Kidney epithelial cell (primary cell): ENCODE measurements at regions not wholly inside any gene's neighbourhood (a gene's known extent, or its start where the extent isn't known, plus 50 kb on each side); places are given as distances from the start of the nearest gene placed in this dataset.

Source experiments
- DNase-seq: peaks from one replicate; pipeline ENCODE4 v3.0.0-alpha.2; 2010; ENCODE audit warnings: low read depth
- H3K27me3 ChIP-seq: 2 replicates; pipeline ENCODE4 v1.6.0; 2011; ENCODE audit warnings: low read length; ENCODE audit not compliant: control insufficient read depth, insufficient read depth
- H3K36me3 ChIP-seq: 2 replicates; pipeline ENCODE4 v1.5.1; 2011; ENCODE audit warnings: low read length; ENCODE audit not compliant: control insufficient read depth, insufficient read depth
- H3K4me3 ChIP-seq: 2 replicates; pipeline ENCODE4 v1.5.1; 2011; ENCODE audit warnings: low read depth, mild to moderate bottlenecking, control low read depth, low read length
- TF ChIP-seq, protein P1 (sequence below): IDR thresholded peaks from 2 replicates; pipeline ENCODE4 v1.5.1; 2011; ENCODE audit warnings: mild to moderate bottlenecking, moderate library complexity, low read length, control low read depth, inconsistent platforms; ENCODE audit not compliant: insufficient read depth, poor library complexity, severe bottlenecking

DNA sequence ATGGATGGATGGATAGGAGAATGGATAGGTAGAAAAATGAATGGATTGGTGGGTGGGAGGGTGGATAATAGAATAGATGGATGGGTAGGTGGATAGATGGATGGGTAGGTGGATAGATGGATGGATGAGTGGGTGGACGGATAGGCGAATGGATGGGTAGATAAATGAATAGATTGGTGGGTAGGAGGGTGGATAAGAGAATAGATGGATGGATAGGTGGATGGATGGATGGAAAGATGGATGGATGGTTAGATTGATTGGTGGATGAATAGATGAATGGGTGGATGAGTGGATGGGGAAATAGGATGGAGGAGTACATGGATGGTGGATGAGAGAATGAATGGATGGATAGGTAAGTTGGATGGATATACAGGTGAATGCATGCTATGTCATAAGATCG lies 110.5 kb downstream of the CEBPB start:
- no peaks in the 10 kb centered on the region for H3K36me3 ChIP-seq
- no peaks in the 10 kb centered on the region for H3K27me3 ChIP-seq
- no peak for DNase-seq
- TF ChIP-seq, protein P1, sequence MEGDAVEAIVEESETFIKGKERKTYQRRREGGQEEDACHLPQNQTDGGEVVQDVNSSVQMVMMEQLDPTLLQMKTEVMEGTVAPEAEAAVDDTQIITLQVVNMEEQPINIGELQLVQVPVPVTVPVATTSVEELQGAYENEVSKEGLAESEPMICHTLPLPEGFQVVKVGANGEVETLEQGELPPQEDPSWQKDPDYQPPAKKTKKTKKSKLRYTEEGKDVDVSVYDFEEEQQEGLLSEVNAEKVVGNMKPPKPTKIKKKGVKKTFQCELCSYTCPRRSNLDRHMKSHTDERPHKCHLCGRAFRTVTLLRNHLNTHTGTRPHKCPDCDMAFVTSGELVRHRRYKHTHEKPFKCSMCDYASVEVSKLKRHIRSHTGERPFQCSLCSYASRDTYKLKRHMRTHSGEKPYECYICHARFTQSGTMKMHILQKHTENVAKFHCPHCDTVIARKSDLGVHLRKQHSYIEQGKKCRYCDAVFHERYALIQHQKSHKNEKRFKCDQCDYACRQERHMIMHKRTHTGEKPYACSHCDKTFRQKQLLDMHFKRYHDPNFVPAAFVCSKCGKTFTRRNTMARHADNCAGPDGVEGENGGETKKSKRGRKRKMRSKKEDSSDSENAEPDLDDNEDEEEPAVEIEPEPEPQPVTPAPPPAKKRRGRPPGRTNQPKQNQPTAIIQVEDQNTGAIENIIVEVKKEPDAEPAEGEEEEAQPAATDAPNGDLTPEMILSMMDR: no peak
- no peak overlapping the region for H3K4me3 ChIP-seq

DNA sequence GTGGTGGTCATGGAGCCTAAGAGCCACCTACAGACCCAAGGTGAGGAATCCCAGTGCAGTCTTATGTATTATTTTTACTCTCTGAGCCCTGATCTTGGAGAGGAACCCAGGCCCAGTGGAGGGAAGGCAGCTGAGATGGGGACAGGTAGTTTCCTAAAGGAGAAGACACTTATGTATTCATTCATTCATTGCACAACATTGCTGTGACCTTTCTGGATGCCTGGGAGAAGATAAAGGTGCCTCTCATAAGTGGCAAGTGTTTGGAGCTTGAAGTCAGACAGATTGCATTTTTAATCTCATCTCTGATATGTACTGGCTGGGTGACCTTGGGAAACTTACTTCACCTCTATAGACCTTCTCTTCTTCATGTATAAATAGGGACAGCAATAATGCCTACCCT lies 111.1 kb downstream of the CEBPB start:
- H3K27me3 ChIP-seq: no peaks in the 10 kb centered on the region
- H3K4me3 ChIP-seq: no peak overlapping the region
- no peak for DNase-seq
- TF ChIP-seq, protein P1: no peak
- no peaks in the 10 kb centered on the region for H3K36me3 ChIP-seq

DNA sequence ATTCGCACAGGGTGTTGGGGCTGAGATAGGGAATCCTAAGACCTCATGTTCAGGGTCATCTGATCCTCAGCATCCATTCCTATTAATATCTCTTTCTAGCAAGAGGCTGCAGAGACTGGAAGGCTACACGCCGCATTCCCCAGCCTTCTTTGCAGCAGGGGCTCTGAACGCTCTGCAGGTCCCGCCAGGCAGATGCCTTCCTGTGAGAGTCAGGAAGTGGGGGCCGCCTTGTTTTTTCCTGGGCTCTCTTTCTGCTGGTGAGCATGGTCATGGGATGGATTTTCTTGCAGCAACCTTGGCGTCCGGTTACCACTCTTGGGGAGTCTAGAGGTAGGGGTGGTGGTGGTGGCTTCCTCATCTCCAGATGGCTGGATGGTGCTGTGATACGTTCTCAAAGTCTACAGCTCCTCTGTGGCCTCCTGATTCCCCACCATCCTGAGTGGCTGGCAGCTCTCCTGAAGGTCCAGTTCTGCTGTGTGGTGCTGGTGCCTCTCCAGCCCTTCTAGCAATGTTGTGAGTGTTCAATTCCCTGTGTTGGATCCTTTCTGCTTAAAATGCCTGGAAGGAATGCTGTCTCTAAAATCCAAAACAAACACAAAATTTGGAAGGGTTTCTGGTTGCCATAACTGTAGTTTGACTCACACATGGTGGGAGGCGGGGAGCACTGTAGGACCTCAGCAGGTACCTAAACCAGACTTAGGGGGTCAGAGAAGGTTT lies 111.9 kb downstream of the CEBPB start:
- Histone ChIP-seq H3K27me3 (no peaks in the 10 kb centered on the region), H3K4me3 (no peak overlapping the region), H3K36me3 (no peaks in the 10 kb centered on the region)
- no peak for DNase-seq
- TF ChIP-seq, protein P1: no peak

DNA sequence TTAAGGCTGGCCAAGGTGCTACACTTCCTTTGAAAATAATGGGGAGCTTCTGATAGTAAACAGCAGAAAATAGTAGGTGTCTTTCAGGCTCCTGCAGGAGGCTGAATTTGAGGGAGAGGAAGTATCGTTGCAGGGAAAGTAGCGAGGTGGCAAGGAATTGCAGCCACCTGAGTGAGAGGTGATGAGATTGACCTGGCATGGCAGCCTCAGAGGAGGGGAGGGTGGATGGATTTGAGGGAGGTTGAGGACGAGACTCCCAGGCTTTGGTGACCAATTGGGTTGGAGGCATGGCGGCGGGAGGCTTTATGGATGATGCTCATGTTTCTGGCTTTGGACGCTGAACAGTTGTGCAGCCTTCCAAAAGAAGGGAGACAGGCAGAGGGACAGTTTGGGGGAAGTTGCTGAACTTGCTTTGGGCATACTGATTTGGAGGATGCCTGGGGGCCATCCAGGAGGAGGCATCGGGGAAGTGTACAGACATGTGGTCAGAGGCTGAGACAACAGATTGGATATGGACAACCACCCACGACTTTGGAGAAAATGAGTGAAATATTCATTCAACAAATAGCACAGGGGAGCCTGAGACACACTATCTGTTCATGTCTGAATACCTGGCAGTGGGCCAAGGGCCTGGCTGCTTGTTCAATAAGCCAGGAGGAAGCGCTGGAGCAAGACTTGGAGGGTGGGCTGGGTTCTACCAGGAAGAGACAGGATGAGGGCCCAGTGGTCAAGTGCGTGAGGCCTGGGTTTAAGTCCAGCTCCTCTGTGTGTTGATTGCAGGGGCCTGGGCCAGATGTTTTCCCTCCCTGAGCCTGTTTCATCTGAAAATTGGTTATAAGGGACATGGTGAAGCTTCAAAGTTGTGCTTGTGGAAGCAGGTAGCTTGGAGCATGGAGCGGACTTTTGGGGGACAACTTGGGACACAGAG lies 113.2 kb downstream of the CEBPB start:
- Histone ChIP-seq H3K27me3 (no peaks in the 10 kb centered on the region), H3K36me3 (no peaks in the 10 kb centered on the region), H3K4me3 (no peak overlapping the region)
- TF ChIP-seq, protein P1: no peak
- DNase-seq: no peak

DNA sequence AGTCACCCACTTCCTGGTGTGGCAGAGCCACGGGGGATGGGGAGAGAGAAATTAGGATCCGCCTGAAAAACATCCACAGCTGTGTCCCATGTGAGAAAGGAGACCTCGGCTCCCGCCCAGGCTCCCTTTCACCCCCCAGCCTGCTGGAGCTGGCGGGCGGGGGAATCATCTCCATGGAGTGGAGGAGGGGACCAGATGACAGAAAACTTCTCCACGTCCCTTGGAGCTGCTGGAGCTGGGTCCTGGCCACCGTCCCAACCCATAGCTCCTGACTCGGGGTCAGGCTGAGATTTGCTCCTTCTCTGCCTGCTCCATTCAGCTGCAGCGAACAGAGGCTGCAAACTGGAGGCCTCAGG lies 113.8 kb downstream of the CEBPB start:
- Histone ChIP-seq H3K4me3 (no peak overlapping the region), H3K27me3 (no peaks in the 10 kb centered on the region), H3K36me3 (no peaks in the 10 kb centered on the region)
- TF ChIP-seq, protein P1: no peak
- no peak for DNase-seq
